H1 (cell line): ENCODE measurements at regions not wholly inside any gene's neighbourhood (a gene's known extent, or its start where the extent isn't known, plus 50 kb on each side); places are given as distances from the start of the nearest gene placed in this dataset.

Experiments
- CTCF ChIA-PET: fragments of 300-600 bp; sonication (Branson Sonifier 250); formaldehyde crosslinking; loops from one replicate; lab custom pipeline; 2021; ENCODE audit not compliant: partially characterized antibody; lab: Charles Lee
- POLR2A ChIA-PET: fragments of 300-600 bp; sonication (Branson Sonifier 250); formaldehyde crosslinking; loops from one replicate; lab custom pipeline; 2021; ENCODE audit warnings: inconsistent platforms; ENCODE audit not compliant: partially characterized antibody; lab: Charles Lee
- DNase-seq, 2 experiments: peaks; one replicate each; pipeline versions ENCODE4 v3.0.0 to v3.0.0-alpha.2; 2010 to 2022; ENCODE audit warnings: low spot score in 2 of 2, low read depth in 1 of 2, mixed read lengths in 1 of 2
- FAIRE-seq: peaks from 2 replicates; lab custom pipeline; 2011; peaks lifted over from hg19 to GRCh38; lab: Jason Lieb, UNC
- H2AFZ ChIP-seq: 2 replicates; pipeline ENCODE4 v1.8.1; 2012; ENCODE audit warnings: low read length, inconsistent platforms
- H2AK5ac ChIP-seq: 2 replicates; pipeline ENCODE4 v1.6.1; 2013; ENCODE audit warnings: low read depth, low read length
- H2BK120ac ChIP-seq: replicated peaks from 2 replicates; pipeline ENCODE3; 2013; ENCODE audit warnings: low read depth, low read length, inconsistent platforms
- H2BK12ac ChIP-seq: 2 replicates; pipeline ENCODE4 v1.6.1; 2013; ENCODE audit warnings: low read depth, low read length
- H2BK15ac ChIP-seq: 2 replicates; pipeline ENCODE4 v1.6.1; 2013; ENCODE audit warnings: low read length
- H2BK20ac ChIP-seq: 2 replicates; pipeline ENCODE4 v1.6.1; 2013; ENCODE audit warnings: low read length
- H2BK5ac ChIP-seq: 2 replicates; pipeline ENCODE4 v1.6.1; 2013; ENCODE audit warnings: low read depth, low read length
- H3K14ac ChIP-seq: 2 replicates; pipeline ENCODE4 v1.6.1; 2013; ENCODE audit warnings: inconsistent platforms; ENCODE audit not compliant: insufficient read length
- H3K18ac ChIP-seq: 2 replicates; pipeline ENCODE4 v1.6.1; 2013; ENCODE audit warnings: low read length; ENCODE audit errors: extremely low read depth
- H3K23ac ChIP-seq: 2 replicates; pipeline ENCODE4 v1.6.1; 2013; ENCODE audit warnings: inconsistent platforms; ENCODE audit not compliant: insufficient read length
- H3K23me2 ChIP-seq: 2 replicates; pipeline ENCODE4 v1.6.1; 2013; ENCODE audit warnings: low read depth, low read length
- H3K27ac ChIP-seq: 2 replicates; pipeline ENCODE4 v1.6.1; 2011; ENCODE audit warnings: low read depth, low read length, inconsistent platforms
- H3K27me3 ChIP-seq, 4 experiments: replicated peaks in 1 of 4; 1 replicate in 1 of 4; 2 replicates in 3 of 4; pipeline versions ENCODE4 v1.6.1 to v1.8.1; 2011 to 2013; ENCODE audit warnings: low read length in 3 of 4, mild to moderate bottlenecking in 3 of 4, inconsistent platforms in 2 of 4, mixed read lengths in 2 of 4, moderate library complexity in 1 of 4; ENCODE audit not compliant: control insufficient read depth in 3 of 4, insufficient read depth in 3 of 4; ENCODE audit errors: extremely low read depth in 1 of 4
- H3K36me3 ChIP-seq, 4 experiments: 2 replicates each; pipeline versions ENCODE4 v1.6.1 to v1.8.1; 2011 to 2013; ENCODE audit warnings: mild to moderate bottlenecking in 4 of 4, low read length in 3 of 4, moderate library complexity in 2 of 4, control low read depth in 1 of 4, inconsistent platforms in 1 of 4; ENCODE audit not compliant: insufficient read depth in 4 of 4, control insufficient read depth in 2 of 4
- H3K4ac ChIP-seq: replicated peaks from 2 replicates; pipeline ENCODE3; 2013; ENCODE audit warnings: low read length, low read depth, mixed read lengths, inconsistent platforms; ENCODE audit not compliant: insufficient read length
- H3K4me1 ChIP-seq, 4 experiments: replicated peaks in 1 of 4; 1 replicate in 1 of 4; 2 replicates in 3 of 4; pipeline versions ENCODE4 v1.6.1 to v1.8.1; 2011 to 2013; ENCODE audit warnings: low read length in 3 of 4, inconsistent platforms in 2 of 4, mixed read lengths in 1 of 4; ENCODE audit not compliant: insufficient read depth in 4 of 4, control insufficient read depth in 3 of 4
- H3K4me2 ChIP-seq, 2 experiments: 2 replicates each; pipeline versions ENCODE4 v1.6.1 to v1.8.1; 2011 to 2013; ENCODE audit warnings: low read depth in 2 of 2, low read length in 2 of 2, control low read depth in 1 of 2, inconsistent platforms in 1 of 2, mild to moderate bottlenecking in 1 of 2; ENCODE audit not compliant: insufficient read depth in 1 of 2
- H3K4me3 ChIP-seq, 4 experiments: fragments of 200-600, 300-600 bp in 1 of 4; sonication (generic), shearing (Covaris generic), sonication (Bioruptor Twin) in 1 of 4; 2 replicates each; pipeline versions ENCODE4 v1.5.1 to v1.8.1; 2011 to 2016; ENCODE audit warnings: low read length in 4 of 4, low read depth in 3 of 4, control low read depth in 2 of 4, inconsistent platforms in 2 of 4, mild to moderate bottlenecking in 2 of 4, mixed read lengths in 1 of 4, moderate library complexity in 1 of 4; ENCODE audit not compliant: insufficient read depth in 2 of 4; ENCODE audit errors: extremely low read depth in 1 of 4
- H3K56ac ChIP-seq: replicated peaks from 2 replicates; pipeline ENCODE3; 2013; ENCODE audit warnings: low read depth, mild to moderate bottlenecking, mixed read lengths, low read length, inconsistent platforms; ENCODE audit not compliant: insufficient read length
- H3K79me1 ChIP-seq: 2 replicates; pipeline ENCODE4 v1.6.1; 2013; ENCODE audit warnings: low read depth, low read length, control low read depth
- H3K79me2 ChIP-seq, 2 experiments: 2 replicates each; pipeline versions ENCODE4 v1.6.1 to v1.8.1; 2012 to 2013; ENCODE audit warnings: low read length in 2 of 2, mild to moderate bottlenecking in 2 of 2, inconsistent platforms in 1 of 2; ENCODE audit not compliant: insufficient read depth in 2 of 2, control insufficient read depth in 1 of 2
- H3K9ac ChIP-seq, 4 experiments: replicated peaks in 1 of 4; 1 replicate in 1 of 4; 2 replicates in 3 of 4; pipeline versions ENCODE4 v1.6.1 to v1.8.1; 2011 to 2013; ENCODE audit warnings: low read depth in 3 of 4, low read length in 3 of 4, control low read depth in 2 of 4, mild to moderate bottlenecking in 2 of 4, moderate library complexity in 2 of 4, inconsistent platforms in 1 of 4; ENCODE audit errors: extremely low read depth in 1 of 4
- H3K9me3 ChIP-seq, 2 experiments: 2 replicates each; pipeline versions ENCODE4 v1.6.1 to v1.8.1; 2012 to 2013; ENCODE audit warnings: mild to moderate bottlenecking in 2 of 2, moderate library complexity in 2 of 2, control low read depth in 1 of 2, inconsistent platforms in 1 of 2, low read depth in 1 of 2, low read length in 1 of 2, mixed read lengths in 1 of 2; ENCODE audit not compliant: insufficient read depth in 2 of 2
- H4K20me1 ChIP-seq, 2 experiments: replicated peaks in 1 of 2; 2 replicates each; pipeline versions ENCODE3 to v1.8.1; 2011 to 2013; ENCODE audit warnings: inconsistent platforms in 2 of 2, low read length in 2 of 2, mild to moderate bottlenecking in 1 of 2; ENCODE audit not compliant: insufficient read depth in 2 of 2, control insufficient read depth in 1 of 2
- H4K5ac ChIP-seq: 2 replicates; pipeline ENCODE4 v1.6.1; 2013; ENCODE audit warnings: low read length, low read depth, mixed read lengths, inconsistent platforms; ENCODE audit not compliant: insufficient read length
- H4K8ac ChIP-seq: 2 replicates; pipeline ENCODE4 v1.8.0; 2013; ENCODE audit warnings: mild to moderate bottlenecking, moderate library complexity, low read length, inconsistent platforms; ENCODE audit not compliant: insufficient read depth; ENCODE audit errors: extremely low read depth
- H4K91ac ChIP-seq: replicated peaks from 2 replicates; pipeline ENCODE3; 2013; ENCODE audit warnings: low read length, mixed read lengths, inconsistent platforms; ENCODE audit not compliant: insufficient read length
- WGBS, 2 experiments: shearing (Covaris generic) in 1 of 2; methylation state at CpG; one replicate each; pipeline versions ENCODE4 v1.1.6 to v1.1.7; 2013 to 2015; ENCODE audit warnings: low lambda C conversion rate in 2 of 2, mixed read lengths in 2 of 2, inconsistent platforms in 1 of 2, low coverage in 1 of 2, missing lambda C conversion rate in 1 of 2; ENCODE audit not compliant: insufficient replicate concordance in 2 of 2, insufficient coverage in 1 of 2, insufficient read length in 1 of 2; ENCODE audit errors: extremely low coverage in 1 of 2, missing lambda C conversion rate in 1 of 2; 5-methylcytosine and 5-hydroxymethylcytosine counted together

GRCh38 chr15:98422130-98422478 lies 226.2 kb upstream of the IGF1R start:
- no peaks in the 10 kb centered on the region for H3K36me3 ChIP-seq
- no peaks in the 10 kb centered on the region for H3K79me2 ChIP-seq
- H4K91ac ChIP-seq: no peak overlapping the region
- H3K23ac ChIP-seq: no peak overlapping the region
- H2AK5ac ChIP-seq: no peak overlapping the region
- H3K4ac ChIP-seq: no peak overlapping the region
- ChIA-PET POLR2A (no interaction called here), CTCF (interaction anchor here (0.6 to 3.8 kb wide), 43 partner anchors 8 to 678 kb away, joined by 3 to 58 read pairs (median 3); no protein-coding TSS in a partner anchor)
- no peak overlapping the region for H4K8ac ChIP-seq
- H2BK12ac ChIP-seq: no peak overlapping the region
- no peak overlapping the region for H2BK120ac ChIP-seq
- no peaks in the 10 kb centered on the region; a peak in 1 of 4 replicates for H3K9me3 ChIP-seq
- peaks cover 0 to 6% (median 3%) of the 10 kb centered on the region in 4 experiments; a peak in 4 of 7 replicates for H3K4me1 ChIP-seq
- 45% methylated on average over 13 of the region's 13 CpGs; no CpG with 5 or more reads in 1 of the 2 experiments for WGBS, 2 experiments
- no peak overlapping the region for H3K18ac ChIP-seq
- no peak overlapping the region for H2BK5ac ChIP-seq
- no peaks in the 10 kb centered on the region for H3K79me1 ChIP-seq
- no peak overlapping the region for H2AFZ ChIP-seq
- FAIRE-seq (no peak), DNase-seq (no peak)
- no peak overlapping the region for H3K14ac ChIP-seq
- peak overlapping the region in 3 of 4 experiments; percentile 40 to 57 (median 54); a peak in 7 of 8 replicates for H3K4me3 ChIP-seq
- H4K5ac ChIP-seq: no peak overlapping the region
- H3K56ac ChIP-seq: no peak overlapping the region
- H3K27ac ChIP-seq: no peak overlapping the region
- no peaks in the 10 kb centered on the region for H4K20me1 ChIP-seq
- H3K23me2 ChIP-seq: peaks cover 2% of the 10 kb centered on the region; the same call in 1 of the 2 replicates
- peaks cover 13 to 35% (median 28%) of the 10 kb centered on the region in 4 experiments for H3K27me3 ChIP-seq
- peak overlapping the region; percentile 46 to 68 for H3K4me2 ChIP-seq
- no peak overlapping the region for H2BK20ac ChIP-seq
- no peak overlapping the region for H2BK15ac ChIP-seq
- H3K9ac ChIP-seq: no peak overlapping the region
